Mammary epithelial cell (primary cell): ENCODE measurements at regions not wholly inside any gene's neighbourhood (a gene's known extent, or its start where the extent isn't known, plus 50 kb on each side); places are given as distances from the start of the nearest gene placed in this dataset.

Experiments used
- CTCF ChIP-seq, 2 donors: IDR thresholded peaks in 1 of 2; conservative IDR thresholded peaks in 1 of 2; 2 replicates each; pipeline ENCODE4 v1.5.1; 2011 to 2012; ENCODE audit warnings: inconsistent platforms in 2 of 2, low read length in 2 of 2, mild to moderate bottlenecking in 2 of 2, control low read depth in 1 of 2, low read depth in 1 of 2; ENCODE audit not compliant: insufficient read depth in 1 of 2; ENCODE audit errors: extremely low read depth in 1 of 2
- EZH2 ChIP-seq: IDR thresholded peaks from 2 replicates; pipeline ENCODE4 v1.6.1; 2012; ENCODE audit warnings: low read length, inconsistent platforms, borderline replicate concordance

- no peak for TF ChIP-seq EZH2
- no peak for TF ChIP-seq CTCF (conservative IDR thresholded peaks at IDR 0.05 in 1 of 2, IDR thresholded peaks at IDR 0.05 in 1 of 2; ENCODE audit: extremely low read depth in 1 of 2, insufficient read depth in 1 of 2, low read depth in 1 of 2, low read length in 2 of 2)
These were observed 464.9 kb upstream of the RBMS3 start for GRCh38 chr3:28816017-28816416.
